ENCODE measurements at regions not wholly inside any gene's neighbourhood (a gene's known extent, or its start where the extent isn't known, plus 50 kb on each side); places are given as distances from the start of the nearest gene placed in this dataset. TPM values are rescaled to one million over a fixed set of nuclear protein-coding genes. Genes with fewer than 3 reads are reported as not detected.

Small RNAs in the stretch of these regions (microRNA-seq; reads per million reads assigned to microRNA genes)
- not detected for gene MIR1302-10 (ENCODE audit: borderline microRNAs expressed)
- not detected for gene MIR6859-3 (ENCODE audit: borderline microRNAs expressed)

Data from CD8-positive, alpha-beta T cell (primary cell).